WTC11 (cell line): ENCODE measurements at regions not wholly inside any gene's neighbourhood (a gene's known extent, or its start where the extent isn't known, plus 50 kb on each side); places are given as distances from the start of the nearest gene placed in this dataset.

ENCODE experiments used
- ARID4B ChIP-seq: sonication (generic); formaldehyde crosslinking; IDR thresholded peaks from 2 replicates; pipeline ENCODE4 v1.8.0; 2023; ENCODE audit warnings: missing genetic modification reagents, mild to moderate bottlenecking, borderline replicate concordance
- CTCF ChIP-seq: fragments of 200-600 bp; IDR thresholded peaks from 2 replicates; pipeline ENCODE4 v1.8.0; 2022; ENCODE audit warnings: antibody characterized with exemption
- JUN ChIP-seq: sonication (generic); formaldehyde crosslinking; IDR thresholded peaks from 2 replicates; pipeline ENCODE4 v1.8.0; 2023; ENCODE audit warnings: mild to moderate bottlenecking, missing genetic modification reagents
- TP53 ChIP-seq: sonication (generic); formaldehyde crosslinking; IDR thresholded peaks from 2 replicates; pipeline ENCODE4 v1.8.1; 2023; ENCODE audit warnings: mild to moderate bottlenecking, missing genetic modification reagents
- USF1 ChIP-seq: sonication (generic); formaldehyde crosslinking; IDR thresholded peaks from 2 replicates; pipeline ENCODE4 v1.8.0; 2022; ENCODE audit warnings: mild to moderate bottlenecking, missing genetic modification reagents

GRCh38 chr14:66273261-66273832 is 212.8 kb upstream of the CCDC196 start:
- TF ChIP-seq USF1 (CRISPR knock-in tag) (no peak), ARID4B (CRISPR knock-in tag) (no peak), JUN (CRISPR knock-in tag) (no peak), CTCF (no peak), TP53 (CRISPR knock-in tag) (no peak)
